ENCODE measurements at regions not wholly inside any gene's neighbourhood (a gene's known extent, or its start where the extent isn't known, plus 50 kb on each side); places are given as distances from the start of the nearest gene placed in this dataset.

DNA sequence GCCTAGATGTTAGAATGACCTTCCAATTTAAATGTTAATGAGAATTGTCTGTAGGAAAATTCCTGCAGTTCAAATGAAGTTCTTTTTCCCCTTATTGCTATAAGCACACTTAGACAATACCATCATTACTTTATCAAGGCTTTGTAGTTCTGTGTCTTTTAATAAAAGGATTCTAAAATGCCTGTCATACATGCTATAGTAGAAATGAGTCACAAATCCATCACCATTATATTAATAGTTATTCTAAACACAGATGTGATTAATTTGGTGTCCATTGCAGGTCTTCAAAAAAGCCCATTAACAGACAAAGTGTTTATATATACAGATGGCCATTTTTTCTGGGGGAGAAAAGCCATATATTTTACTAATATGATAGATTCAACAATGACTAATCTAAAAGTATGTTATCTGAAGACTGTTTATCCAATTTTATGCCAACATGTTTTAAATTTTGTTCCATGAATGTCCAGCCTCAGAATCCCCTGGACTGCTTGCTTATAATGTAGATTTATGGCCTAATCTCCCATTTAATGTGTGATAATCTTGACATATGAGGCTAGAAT is 1678.3 kb upstream of the PCDH20 start:
- DNase-seq = no peak

DNA sequence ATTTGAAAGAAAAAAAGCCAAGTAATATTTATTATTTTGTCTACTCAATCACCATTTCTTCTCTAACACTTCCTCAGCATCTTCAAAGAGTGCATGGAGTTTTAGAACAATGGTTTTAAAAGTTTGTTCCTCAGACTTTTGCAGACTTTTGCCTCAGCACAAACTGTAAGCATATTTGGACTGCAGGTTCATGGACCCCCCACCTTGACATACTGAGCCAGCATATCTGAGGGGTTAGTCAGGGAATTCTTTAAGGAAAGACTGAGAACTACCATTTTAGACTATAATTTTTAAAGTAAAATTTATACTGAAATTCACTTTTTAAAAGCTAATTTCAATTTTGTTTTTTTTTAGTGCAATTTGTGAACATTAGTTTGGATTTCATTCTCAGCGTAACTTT is 1676.8 kb upstream of the PCDH20 start:
- DNase-seq = no peak

DNA sequence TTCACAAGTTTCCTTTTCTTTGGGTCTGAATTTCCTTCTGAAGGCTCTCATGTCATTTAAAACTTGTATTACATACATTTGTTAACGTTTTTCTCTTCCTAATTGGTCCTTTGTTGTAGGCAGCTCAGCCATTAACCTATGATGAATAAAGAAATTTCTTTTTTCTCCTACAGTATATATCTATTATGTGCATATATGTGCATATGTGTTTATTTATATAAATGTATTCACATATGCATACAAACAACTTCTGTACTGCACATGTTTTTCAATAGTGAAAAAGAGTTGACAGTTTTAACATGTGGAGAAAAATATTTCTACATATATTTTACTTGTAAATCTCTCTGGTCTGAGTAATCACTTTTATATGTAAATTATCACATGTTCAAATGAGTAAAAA is 1674.9 kb upstream of the PCDH20 start:
- DNase-seq = no peak

DNA sequence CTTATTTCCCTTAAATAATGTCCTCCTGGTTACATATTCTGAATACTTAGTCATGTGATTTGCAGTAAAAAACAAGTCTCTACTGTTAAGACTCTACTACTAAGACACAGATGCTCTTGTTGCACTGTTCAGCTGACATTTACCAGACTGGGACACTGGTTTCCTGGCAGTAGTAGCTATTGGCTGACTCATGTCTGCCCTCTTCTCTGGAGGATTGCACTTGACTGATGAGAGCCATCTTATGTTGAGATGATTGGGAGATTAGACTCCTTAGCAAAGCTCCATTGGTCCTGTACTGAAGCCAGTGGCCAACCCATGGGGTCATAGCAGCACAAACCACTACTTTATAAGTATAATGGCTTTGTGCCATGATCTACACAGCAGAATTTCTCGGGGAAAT is 1672.6 kb upstream of the PCDH20 start:
- DNase-seq = no peak

DNA sequence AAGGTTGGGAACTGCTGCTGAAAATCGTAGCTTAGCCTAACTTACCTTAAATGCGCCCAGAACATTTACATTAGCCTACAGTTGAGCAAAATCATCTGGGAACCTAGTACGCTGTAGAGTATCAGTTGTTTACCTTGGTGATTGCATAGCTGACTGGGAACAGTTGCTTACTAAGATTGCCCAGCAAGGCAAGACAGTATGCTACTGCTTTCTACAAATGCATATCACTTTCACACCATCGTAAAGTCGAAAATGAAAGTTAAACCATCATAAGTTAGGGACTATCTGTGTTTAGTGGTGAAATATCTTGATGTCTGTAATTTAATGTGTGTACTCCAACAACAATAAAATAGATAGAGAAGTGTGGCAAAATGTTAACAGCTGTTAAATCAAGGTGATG is 1670.6 kb upstream of the PCDH20 start:
- no peak for DNase-seq

DNA sequence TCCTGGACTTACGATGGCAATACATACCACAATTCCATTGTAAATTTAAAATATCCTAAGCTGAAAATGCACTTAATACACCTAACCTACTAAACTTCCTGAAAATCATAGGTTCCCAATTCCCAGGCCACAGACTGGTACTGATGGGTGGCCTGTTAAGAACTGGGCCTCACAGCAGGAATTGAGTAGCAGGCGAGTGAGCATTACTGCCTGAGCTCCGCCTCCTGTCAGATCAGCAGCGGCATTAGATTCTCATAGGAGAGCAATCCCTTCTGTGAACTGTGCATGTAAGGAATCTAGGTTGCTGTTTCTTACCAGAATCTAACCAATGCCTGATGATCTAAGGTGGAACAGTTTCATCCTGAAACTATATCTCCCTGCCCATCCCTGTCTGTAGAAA is 1670.2 kb upstream of the PCDH20 start:
- DNase-seq = no peak

DNA sequence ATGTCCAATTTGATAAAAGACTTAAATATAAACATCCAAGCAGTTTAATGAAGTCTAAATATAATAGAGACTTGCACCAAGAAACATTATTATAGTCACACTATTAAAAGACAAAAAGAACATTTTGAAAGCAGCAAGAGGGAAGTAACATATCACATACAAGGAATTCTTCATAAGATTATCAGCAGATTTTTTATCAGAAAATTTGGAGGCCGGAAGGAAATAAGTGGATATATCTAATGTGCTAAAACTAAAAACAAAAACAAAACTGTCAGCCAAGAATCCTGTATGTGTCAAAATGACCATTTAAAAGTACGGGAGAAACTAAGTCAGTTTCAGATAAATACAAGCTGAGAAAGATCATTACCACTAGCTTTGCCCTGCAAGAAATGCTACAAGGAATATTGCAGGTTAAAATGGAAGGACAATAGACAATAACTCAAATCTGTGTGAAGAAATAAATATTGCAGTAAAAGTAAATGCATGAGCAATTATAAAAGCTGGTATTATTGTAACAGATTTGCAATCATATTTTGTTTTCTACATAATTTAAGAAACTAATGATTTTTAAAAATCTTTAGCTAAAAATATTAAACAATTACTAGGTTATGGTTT is 1665.9 kb upstream of the PCDH20 start:
- no peak for DNase-seq

DNA sequence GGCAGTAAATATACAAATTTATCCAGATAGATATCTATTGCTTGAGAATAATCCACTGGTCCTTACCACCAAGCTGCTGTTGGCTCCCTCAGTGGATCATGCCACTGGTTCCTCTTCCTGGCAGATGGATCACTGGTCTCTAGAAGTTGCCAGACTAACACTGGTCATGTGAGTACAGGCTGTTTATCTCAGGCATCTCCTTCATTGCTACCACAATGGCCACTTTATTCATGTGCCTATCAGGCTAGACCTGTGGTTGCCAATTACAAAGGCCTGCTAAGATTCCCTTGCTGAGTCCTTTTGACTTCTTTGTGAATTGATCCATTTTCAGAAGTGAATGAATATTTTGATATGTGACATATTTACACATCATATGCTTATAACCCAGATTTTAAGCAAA is 1659.5 kb upstream of the PCDH20 start:
- DNase-seq = no peak

DNA sequence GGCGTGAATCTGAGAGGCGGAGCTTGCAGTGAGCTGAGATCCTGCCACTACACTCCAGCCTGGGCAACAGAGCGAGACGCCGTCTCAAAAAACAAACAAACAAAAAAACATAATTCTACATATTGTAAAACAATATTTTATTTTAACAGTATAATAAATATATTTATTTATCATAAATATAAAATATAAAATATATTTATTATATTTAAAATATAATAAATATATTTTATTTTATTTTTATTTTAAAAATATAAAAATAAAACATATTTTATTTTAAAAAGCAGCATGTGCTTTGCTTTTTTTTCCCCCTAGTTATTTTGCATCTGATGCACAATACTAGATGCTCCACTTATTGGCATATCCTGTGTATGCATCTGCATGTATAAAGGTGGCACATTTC is 1634.6 kb upstream of the PCDH20 start:
- DNase-seq = no peak

DNA sequence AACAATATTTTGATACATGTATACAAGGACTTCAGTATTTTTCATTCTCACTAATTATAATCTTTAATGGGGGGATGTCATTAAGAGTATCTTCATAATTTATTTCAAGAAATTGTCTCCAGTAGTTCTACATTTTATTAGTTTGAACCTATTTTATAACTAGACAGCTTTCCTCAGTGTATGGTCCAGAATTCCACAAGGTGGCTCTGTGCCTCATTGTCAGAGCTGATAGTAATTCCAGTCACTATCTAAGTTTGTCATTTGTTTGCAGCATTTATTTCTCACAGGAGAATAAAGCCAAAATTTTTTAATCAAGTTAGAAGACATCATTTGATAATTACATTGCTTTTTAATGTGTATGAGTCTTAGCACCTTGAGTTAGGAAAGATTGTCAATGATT is 1633.0 kb upstream of the PCDH20 start:
- DNase-seq = no peak

DNA sequence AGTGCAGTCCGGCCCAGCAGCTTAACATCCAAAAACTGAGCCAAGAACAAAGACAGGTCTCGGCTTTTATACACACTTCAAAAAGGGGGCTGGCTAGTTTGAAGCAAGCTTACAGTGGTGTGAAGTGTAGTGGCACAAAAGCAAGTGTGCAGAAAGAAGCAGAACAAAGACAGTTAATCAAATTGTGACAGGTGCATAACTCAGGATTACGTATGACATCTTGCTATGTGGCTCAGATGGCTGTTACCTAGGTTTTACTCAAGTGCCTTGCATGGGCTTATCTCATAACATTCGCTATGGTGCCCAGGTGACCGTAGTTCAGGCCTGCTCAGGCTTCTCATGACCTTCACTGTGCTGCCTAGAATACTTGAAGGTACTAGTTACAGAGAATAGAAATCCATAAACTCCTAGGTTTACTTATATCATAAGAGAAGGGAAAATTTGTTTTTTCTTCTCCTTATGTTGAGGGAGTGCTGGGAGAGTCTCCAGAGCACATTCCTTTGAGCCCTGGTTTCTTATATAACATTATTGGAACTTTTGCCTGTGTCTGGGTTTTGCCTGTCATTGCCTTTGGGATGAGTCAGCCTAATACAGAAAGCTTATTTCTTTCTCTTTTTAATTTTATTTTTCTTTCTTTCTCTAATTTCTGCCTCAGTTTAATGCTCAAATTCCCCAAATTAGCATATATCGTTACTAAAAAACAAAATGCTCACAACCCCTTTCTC is 1629.1 kb upstream of the PCDH20 start:
- DNase-seq = no peak

DNA sequence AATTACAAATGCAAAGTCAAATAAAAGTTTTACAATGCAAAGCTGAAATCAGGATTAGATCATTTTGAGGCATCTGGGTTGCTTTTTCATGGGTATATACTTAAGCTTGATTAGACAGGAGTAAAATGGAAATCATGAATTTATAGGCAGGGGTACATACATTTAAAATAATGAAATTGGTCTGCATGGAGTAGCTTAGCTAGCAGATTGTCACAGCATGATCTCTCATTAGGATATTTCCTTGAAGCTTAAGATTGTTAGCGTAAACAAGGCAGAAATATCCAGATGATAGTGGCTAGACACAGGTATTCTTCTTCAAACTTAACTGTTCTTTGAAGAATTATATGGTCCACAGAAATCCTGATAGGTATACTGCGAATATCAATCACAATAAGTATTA is 1627.0 kb upstream of the PCDH20 start:
- DNase-seq = no peak

DNA sequence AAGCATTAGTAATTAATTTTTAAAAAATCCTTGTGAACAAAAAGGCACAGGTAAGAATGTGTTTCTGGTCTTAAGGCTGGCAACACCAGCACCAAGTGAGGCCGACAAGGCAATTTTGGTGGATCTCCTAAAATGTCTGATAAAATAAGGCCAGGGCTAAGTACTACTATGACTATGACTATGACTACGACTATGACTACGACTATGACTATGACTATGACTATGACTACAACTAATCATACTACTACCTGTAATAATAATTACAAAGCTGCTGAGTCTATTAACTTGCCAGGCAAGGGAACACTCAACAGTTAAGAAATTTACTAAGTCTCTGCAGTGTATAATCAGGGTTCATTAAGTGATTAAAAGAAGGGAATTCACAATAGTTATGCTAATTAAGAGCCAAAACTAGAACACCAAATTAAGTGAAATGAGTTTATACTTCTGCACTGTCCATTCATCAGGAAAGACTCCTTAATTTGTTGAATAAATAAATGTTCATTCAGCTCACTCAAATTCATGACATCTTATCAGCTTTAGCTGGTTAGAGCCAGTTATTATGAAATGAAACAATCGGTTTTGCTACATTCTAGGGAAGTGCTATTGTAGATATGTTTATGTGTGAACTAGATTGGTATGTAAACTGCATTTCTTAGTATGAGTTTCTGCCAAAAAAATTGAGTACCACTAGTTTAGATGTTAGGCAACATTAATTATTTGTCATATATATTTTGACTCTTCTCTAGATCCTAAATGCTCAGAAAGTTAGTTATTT is 1626.2 kb upstream of the PCDH20 start:
- no peak for DNase-seq

DNA sequence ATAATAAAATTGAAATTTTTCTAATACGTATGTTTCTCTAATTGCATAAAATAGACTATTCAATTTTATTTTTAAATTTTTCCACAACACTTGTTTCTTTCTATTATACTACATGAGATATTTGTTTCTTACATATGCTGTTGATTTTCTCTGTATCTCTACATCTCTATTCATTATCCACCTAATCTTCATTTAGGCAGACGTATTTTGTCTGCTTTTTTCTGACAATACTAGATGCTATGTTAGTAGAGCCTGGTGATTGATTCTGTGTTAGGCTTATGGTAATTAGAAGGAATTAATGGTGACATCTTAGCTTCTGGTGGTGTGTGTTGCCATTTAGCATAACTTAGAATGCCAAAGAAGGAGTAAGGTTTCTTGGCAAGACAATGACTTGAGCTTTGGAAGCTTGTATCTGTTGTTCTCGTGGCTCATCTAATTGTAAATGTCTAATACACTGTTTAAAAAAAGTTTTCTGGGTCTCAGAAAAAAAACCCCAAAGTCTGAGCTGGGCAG is 1610.7 kb upstream of the PCDH20 start:
- no peak for DNase-seq

DNA sequence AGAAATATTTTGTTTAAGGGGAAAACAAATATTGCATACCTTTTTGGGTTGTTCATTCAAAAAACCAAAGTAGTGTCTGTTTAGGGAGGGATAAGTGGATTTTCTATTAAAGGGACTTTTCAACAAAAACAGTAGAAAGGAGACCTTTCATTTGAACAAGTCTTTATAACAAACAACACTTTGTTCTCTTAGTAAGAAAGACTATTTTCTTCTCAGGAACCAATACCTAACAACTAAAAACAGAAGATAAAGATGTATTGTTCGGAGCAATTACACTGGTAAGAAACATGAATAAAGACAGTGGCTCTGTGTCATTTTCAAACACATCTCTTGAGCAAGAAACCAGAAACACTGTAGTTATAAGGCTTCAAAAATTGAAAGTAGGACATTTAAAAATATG is 1610.1 kb upstream of the PCDH20 start:
- no peak for DNase-seq

DNA sequence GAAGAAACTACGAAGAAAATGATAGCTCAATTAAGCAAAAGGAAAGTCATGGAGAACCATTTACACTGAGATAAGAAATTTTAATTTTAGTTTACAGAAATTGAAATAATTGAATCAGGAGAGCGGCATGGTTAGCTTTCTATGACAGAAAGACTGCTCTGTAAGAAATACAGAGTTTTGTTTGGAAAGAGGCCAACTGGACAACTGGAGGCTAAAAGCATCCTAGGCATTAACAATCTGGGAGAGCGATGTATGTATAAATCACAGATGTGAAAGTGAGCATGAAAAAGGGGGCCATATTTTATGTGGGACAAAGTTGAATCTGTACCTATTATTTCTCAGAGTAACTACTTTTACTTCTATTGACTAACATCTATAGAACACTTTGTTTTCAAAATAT is 1608.8 kb upstream of the PCDH20 start:
- DNase-seq = no peak

DNA sequence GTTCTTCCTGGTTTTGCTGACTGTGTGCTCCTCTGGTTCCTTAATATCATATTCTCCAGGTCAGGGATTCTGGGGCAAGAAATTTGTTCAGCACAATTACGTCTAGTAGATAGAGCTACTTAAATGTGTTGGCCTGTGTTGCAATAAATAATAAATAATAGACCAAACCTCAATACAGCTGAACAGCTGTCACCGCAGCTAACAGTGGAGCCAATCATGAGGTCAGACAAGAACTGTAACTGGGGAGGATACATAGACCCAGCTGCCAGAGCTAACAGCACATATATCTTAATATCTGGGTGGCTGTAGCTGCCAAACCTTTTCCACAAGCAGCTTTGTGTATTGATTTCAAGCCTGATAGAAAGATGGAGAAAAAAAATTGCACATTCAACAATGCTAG is 1596.3 kb upstream of the PCDH20 start:
- no peak for DNase-seq

DNA sequence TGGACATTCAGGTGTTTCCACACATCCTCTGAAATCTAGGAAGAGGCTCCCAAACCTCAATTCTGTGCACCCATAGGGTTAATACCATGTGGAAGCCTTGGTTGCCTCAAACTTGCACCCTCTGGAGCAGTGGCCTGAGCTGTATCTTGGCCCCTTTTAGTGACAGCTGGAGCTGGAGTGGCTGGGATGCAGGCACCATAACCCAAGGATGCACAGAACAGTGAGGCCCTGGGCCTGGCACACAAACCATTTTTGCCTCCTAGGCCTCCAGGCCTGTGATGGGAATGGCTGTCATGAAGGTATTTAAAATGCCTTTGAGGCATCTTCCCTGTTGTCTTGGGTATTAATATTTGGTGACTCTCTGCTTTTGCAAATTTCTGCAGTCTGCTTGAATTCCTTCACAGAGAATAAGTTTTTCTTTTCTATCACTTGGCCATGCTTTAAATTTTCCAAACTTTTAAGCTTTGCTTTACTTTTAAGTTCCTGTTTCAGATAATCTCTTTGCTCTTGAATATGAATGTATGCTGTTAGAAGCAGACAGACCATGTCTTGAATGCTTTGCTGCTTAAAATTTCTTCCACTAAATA is 1594.5 kb upstream of the PCDH20 start:
- DNase-seq = no peak

DNA sequence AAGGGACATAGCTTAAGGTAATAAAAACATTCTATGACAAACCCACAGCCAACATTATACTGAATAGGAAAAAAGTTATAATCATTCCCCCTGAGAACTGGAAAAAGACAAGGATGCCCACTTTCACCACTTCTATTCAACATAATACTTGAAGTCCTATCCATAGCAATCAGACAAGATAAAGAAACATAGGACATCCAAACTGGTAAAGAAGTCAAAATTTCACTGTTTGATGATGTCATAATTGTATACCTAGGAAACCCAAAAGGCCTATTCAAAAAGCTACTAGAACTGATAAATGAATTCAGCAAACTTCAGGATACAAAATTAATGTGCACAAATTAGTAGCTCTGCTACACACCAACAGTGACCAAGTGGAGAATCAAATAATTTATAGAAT is 1590.0 kb upstream of the PCDH20 start:
- DNase-seq = no peak

DNA sequence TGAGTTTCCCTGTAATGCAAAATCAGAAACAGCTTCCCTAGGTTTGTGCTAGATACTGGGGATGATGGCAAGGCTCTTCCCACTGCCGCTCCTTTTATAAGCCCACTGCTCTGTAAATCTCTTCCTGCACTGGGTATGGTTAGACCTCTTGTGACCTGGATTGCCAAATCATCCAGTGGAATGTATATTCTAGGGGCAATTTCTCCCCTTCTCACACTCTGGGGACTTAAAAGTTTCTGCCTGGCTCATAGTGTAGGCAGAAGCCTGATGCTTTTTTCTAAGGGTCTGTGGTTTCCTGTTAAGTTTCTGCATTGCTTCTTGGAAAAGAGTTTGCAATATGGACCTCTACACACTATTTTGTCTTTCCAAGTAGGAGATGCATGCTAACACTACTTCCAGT is 1582.0 kb upstream of the PCDH20 start:
- DNase-seq = no peak

DNA sequence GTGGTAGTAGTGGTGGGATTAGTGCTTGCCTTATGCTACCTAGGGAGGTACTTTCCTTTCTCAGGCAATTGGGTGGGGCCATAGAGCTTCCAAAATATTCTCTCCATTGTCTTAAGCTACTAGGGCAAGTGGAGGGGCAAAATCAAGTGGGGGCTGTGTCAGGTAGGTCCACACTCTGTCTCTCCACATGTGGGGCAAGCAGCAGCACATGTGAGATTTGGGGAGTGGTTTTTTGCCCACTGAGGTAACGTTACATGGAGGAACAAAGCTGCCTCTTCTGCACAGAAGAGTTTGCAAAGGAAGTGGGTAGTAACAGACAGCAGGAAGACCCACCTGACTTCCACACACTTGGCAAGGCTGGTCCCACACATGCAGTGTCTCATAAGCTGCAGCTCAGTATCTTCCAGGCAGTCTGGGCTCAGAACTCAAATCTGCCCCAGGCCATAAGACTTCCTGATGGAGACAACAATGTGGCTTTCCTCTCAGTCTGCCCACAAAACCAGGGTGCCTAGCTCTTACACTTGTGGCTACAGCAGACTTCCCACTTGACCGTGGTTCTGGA is 1581.5 kb upstream of the PCDH20 start:
- DNase-seq = no peak

DNA sequence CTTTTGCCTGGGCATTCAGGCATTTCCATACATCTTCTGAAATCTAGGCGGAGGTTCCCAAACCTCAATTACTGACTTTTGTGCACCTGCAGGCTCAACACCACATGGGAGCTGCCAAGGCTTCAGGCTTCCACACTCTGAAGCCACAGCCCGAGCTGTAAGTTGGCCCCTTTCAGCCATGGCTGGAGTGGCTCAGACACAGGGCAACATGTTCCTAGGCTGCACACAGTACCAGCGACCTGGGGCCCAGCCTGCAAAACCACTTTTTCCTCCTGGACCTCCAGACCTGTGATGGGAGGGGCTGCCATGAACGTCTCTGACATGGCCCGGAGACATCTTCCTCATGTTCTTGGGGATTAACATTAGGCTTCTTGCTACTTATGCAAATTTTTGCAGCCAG is 1558.2 kb upstream of the PCDH20 start:
- DNase-seq = no peak

DNA sequence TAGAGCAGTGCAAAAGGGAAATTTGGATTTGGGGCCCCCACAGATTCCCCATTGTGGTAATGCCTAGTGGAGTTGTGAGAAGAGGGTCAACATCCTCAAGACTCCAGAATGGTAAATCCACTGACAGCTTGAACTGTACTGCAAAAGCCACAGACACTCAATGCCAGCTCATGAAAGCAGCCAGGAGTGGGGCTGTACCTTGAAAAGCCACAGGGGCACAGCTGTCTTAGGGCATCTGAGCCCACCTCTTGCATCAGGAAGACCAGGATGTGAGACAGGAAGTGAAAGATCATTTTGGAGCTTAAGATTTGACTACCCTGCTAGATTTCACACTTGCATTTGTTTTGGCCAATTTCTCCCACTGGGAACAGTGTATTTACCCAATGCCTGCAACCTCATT is 1548.9 kb upstream of the PCDH20 start:
- DNase-seq = no peak
